ENCODE measurements at regions not wholly inside any gene's neighbourhood (a gene's known extent, or its start where the extent isn't known, plus 50 kb on each side); places are given as distances from the start of the nearest gene placed in this dataset.
"Not testable (repeated sequence)": the region's sequence is repeated elsewhere in the genome, so short reads cannot be mapped to it uniquely, and the experiment has no call there.

- DNase-seq (ENCODE audit: low spot score) = no peak
- intact Hi-C loops (cut with DNase I) = no loop called here
- no peak for ATAC-seq
Observed at GRCh38 chr7:124106575-124106974, 73.7 kb upstream of the TMEM229A start.

- DNase-seq (ENCODE audit: low spot score) = no peak
- no peak for ATAC-seq
- intact Hi-C loops (cut with DNase I) = no loop called here
Observed at GRCh38 chr7:124101173-124101768, 68.4 kb upstream of the TMEM229A start.

- no peak for ATAC-seq
- no peak for DNase-seq (ENCODE audit: low spot score)
- intact Hi-C loops (cut with DNase I) = no loop called here
Observed at GRCh38 chr7:124100190-124100589, 67.3 kb upstream of the TMEM229A start.

GRCh38 chr7:124099585-124099984 lies 66.7 kb upstream of the TMEM229A start:
- intact Hi-C loops (cut with DNase I); ATAC-seq; DNase-seq (ENCODE audit: low spot score): not testable (repeated sequence)

GRCh38 chr7:124089621-124090020 lies 56.8 kb upstream of the TMEM229A start:
- no peak for ATAC-seq
- intact Hi-C loops (cut with DNase I) = no loop called here
- DNase-seq (ENCODE audit: low spot score) = no peak

- no peak for ATAC-seq
- no peak for DNase-seq (ENCODE audit: low spot score)
- intact Hi-C loops (cut with DNase I) = no loop called here
Observed at GRCh38 chr7:124088590-124088989, 55.7 kb upstream of the TMEM229A start.

- ATAC-seq = no peak
- intact Hi-C loops (cut with DNase I) = no loop called here
- DNase-seq (ENCODE audit: low spot score) = no peak
Observed at GRCh38 chr7:124086843-124087242, 54.0 kb upstream of the TMEM229A start.

GRCh38 chr7:124085179-124085578 lies 52.3 kb upstream of the TMEM229A start:
- intact Hi-C loops (cut with DNase I) = no loop called here
- ATAC-seq (no peak), DNase-seq (ENCODE audit: low spot score) (no peak)

- no peak for ATAC-seq
- DNase-seq (ENCODE audit: low spot score) = no peak
- intact Hi-C loops (cut with DNase I) = no loop called here
Observed at GRCh38 chr7:124084024-124084423, 51.2 kb upstream of the TMEM229A start.

Data from sciatic nerve (tissue), 2 donors.